ENCODE measurements at regions not wholly inside any gene's neighbourhood (a gene's known extent, or its start where the extent isn't known, plus 50 kb on each side); places are given as distances from the start of the nearest gene placed in this dataset.

DNA sequence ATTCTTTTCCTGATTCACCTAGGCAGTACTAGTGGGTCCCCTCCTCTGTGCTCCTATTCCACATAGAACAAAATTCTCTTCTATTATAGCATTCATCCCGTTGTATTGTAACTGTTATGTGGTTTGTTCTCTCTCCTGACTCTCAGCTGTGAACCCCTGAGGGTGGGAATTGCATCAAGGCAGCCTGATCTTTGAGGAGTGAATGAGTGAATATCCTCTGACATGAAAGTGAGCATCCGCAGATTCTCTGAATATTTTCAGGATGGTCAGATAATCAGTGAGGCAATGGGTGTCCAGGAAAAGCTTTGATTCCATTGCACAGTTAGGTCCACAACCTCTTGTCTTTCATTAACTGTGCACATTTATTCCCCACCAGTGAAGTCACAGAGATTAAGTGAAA, 67.6 kb upstream of the SLC22A23 start:
- ATAC-seq (ENCODE audit: poor library complexity) (no peak), DNase-seq (no peak)
- no peaks in the 10 kb centered on the region for H3K36me3 ChIP-seq (ENCODE audit: insufficient read depth, low read length)
- Mint-ChIP-seq H3K9me3 (no peaks in the 10 kb centered on the region), H3K4me3 (no peak overlapping the region), H3K27me3 (peaks cover 42% of the 10 kb centered on the region), H3K36me3 (ENCODE audit: low read depth) (no peaks in the 10 kb centered on the region), H3K4me1 (ENCODE audit: low read depth) (no peaks in the 10 kb centered on the region), H3K27ac (no peak overlapping the region)
- H3K27ac ChIP-seq (ENCODE audit: low read depth in 1 of 2, low read length in 2 of 2), result no peak overlapping the region
- TF ChIP-seq, protein P1, sequence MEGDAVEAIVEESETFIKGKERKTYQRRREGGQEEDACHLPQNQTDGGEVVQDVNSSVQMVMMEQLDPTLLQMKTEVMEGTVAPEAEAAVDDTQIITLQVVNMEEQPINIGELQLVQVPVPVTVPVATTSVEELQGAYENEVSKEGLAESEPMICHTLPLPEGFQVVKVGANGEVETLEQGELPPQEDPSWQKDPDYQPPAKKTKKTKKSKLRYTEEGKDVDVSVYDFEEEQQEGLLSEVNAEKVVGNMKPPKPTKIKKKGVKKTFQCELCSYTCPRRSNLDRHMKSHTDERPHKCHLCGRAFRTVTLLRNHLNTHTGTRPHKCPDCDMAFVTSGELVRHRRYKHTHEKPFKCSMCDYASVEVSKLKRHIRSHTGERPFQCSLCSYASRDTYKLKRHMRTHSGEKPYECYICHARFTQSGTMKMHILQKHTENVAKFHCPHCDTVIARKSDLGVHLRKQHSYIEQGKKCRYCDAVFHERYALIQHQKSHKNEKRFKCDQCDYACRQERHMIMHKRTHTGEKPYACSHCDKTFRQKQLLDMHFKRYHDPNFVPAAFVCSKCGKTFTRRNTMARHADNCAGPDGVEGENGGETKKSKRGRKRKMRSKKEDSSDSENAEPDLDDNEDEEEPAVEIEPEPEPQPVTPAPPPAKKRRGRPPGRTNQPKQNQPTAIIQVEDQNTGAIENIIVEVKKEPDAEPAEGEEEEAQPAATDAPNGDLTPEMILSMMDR (IDR thresholded peaks at IDR 0.05), result no peak
- no peaks in the 10 kb centered on the region for H3K4me1 ChIP-seq (ENCODE audit: insufficient read depth, low read length)
- H3K4me3 ChIP-seq (ENCODE audit: low read length), result no peak overlapping the region
- ChIA-PET POLR2A (no interaction called here), CTCF (no interaction called here)
- no peaks in the 10 kb centered on the region for H3K9me3 ChIP-seq (ENCODE audit: control insufficient read depth in 1 of 2, insufficient read depth in 1 of 2, low read length in 2 of 2)
- peaks cover 0 to 4% of the 10 kb centered on the region in 2 experiments for H3K27me3 ChIP-seq (ENCODE audit: control insufficient read depth in 1 of 2, insufficient read depth in 2 of 2, low read length in 2 of 2)
- intact Hi-C loops (cut with DNase I, micrococcal nuclease), result no loop called here

DNA sequence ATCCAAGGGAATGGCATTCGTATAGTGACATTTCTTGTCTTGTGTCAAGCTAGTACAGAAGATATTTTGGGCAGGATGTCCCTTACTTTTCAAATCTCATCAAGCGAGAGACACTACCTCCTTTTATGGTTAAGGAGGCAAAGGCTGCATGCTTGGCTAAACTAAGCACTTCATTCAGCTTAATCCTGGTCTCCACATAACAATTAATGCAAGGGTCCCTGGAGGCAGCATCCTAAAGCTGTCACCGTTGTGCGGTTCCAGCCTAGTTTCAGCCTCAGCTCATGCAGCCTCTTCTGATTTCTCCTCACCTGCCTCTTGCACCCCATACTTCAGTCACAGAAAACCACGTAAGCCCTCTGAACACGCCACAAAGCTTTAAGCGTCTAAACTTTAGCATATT, 67.1 kb upstream of the SLC22A23 start:
- ChIA-PET CTCF (no interaction called here), POLR2A (no interaction called here)
- H3K4me1 Mint-ChIP-seq (ENCODE audit: low read depth), result no peaks in the 10 kb centered on the region
- DNase-seq (no peak), ATAC-seq (ENCODE audit: poor library complexity) (no peak)
- no peaks in the 10 kb centered on the region for H3K36me3 Mint-ChIP-seq (ENCODE audit: low read depth)
- no peaks in the 10 kb centered on the region for H3K9me3 Mint-ChIP-seq
- Histone ChIP-seq H3K27ac (ENCODE audit: low read depth in 1 of 2, low read length in 2 of 2) (no peak overlapping the region), H3K27me3 (ENCODE audit: control insufficient read depth in 1 of 2, insufficient read depth in 2 of 2, low read length in 2 of 2) (peaks cover 0 to 4% of the 10 kb centered on the region in 2 experiments), H3K4me1 (ENCODE audit: insufficient read depth, low read length) (no peaks in the 10 kb centered on the region), H3K9me3 (ENCODE audit: control insufficient read depth in 1 of 2, insufficient read depth in 1 of 2, low read length in 2 of 2) (no peaks in the 10 kb centered on the region), H3K36me3 (ENCODE audit: insufficient read depth, low read length) (no peaks in the 10 kb centered on the region), H3K4me3 (ENCODE audit: low read length) (no peak overlapping the region)
- peaks cover 42% of the 10 kb centered on the region for H3K27me3 Mint-ChIP-seq
- H3K4me3 Mint-ChIP-seq, result no peak overlapping the region
- TF ChIP-seq, protein P1 (IDR thresholded peaks at IDR 0.05), result no peak
- no peak overlapping the region for H3K27ac Mint-ChIP-seq
- intact Hi-C loops (cut with DNase I, micrococcal nuclease), result no loop called here

DNA sequence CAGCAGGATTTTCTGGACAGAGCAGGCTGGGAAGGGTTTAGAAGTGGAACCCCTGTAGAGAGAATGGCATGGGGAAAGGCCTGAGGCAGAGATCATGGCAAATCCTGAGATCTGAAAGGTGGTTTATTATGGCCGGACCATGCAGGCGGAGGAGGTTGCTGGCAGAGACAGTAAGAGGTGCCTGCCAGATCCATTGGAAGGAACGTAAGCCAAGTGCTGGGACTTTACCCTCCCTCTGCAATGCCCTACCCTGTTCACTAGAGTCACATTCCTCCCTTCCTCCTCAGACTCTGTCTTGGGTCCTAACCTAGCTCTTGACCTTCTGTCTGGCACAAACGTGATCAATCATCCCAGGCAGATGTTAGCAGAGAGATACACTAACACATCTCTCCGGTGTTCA, 66.4 kb upstream of the SLC22A23 start:
- TF ChIP-seq, protein P1 (IDR thresholded peaks at IDR 0.05), result no peak
- no peaks in the 10 kb centered on the region for H3K4me1 ChIP-seq (ENCODE audit: insufficient read depth, low read length)
- Mint-ChIP-seq H3K27me3 (peaks cover 42% of the 10 kb centered on the region), H3K4me3 (no peak overlapping the region), H3K36me3 (ENCODE audit: low read depth) (no peaks in the 10 kb centered on the region), H3K9me3 (no peaks in the 10 kb centered on the region), H3K27ac (no peak overlapping the region), H3K4me1 (ENCODE audit: low read depth) (no peaks in the 10 kb centered on the region)
- H3K27me3 ChIP-seq (ENCODE audit: control insufficient read depth in 1 of 2, insufficient read depth in 2 of 2, low read length in 2 of 2), result peaks cover 2 to 4% of the 10 kb centered on the region in 2 experiments
- intact Hi-C loops (cut with DNase I, micrococcal nuclease), result no loop called here
- DNase-seq (no peak), ATAC-seq (ENCODE audit: poor library complexity) (no peak)
- H3K4me3 ChIP-seq (ENCODE audit: low read length), result no peak overlapping the region
- H3K9me3 ChIP-seq (ENCODE audit: control insufficient read depth in 1 of 2, insufficient read depth in 1 of 2, low read length in 2 of 2), result peaks cover 0 to 2% of the 10 kb centered on the region in 2 experiments
- ChIA-PET POLR2A (no interaction called here), CTCF (no interaction called here)
- no peak overlapping the region for H3K27ac ChIP-seq (ENCODE audit: low read depth in 1 of 2, low read length in 2 of 2)
- no peaks in the 10 kb centered on the region for H3K36me3 ChIP-seq (ENCODE audit: insufficient read depth, low read length)
